Liver (tissue), 3 donors: ENCODE measurements at regions not wholly inside any gene's neighbourhood (a gene's known extent, or its start where the extent isn't known, plus 50 kb on each side); places are given as distances from the start of the nearest gene placed in this dataset.

ENCODE experiments used
- CTCF ChIP-seq: fragments of 150-350 bp; IDR thresholded peaks from 2 replicates; pipeline ENCODE4 v1.5.1; 2017; ENCODE audit warnings: improper control_type of control experiment, low read depth, low read length; ENCODE audit not compliant: missing input control
- EGR1 ChIP-seq, 2 donors: IDR thresholded peaks; 2 replicates each; pipeline ENCODE4 v1.6.1; 2016 to 2018; ENCODE audit warnings: antibody characterized with exemption in 2 of 2, low read depth in 2 of 2
- FOXA1 ChIP-seq: IDR thresholded peaks from 2 replicates; pipeline ENCODE4 v1.6.1; 2016; ENCODE audit warnings: antibody characterized with exemption
- GABPA ChIP-seq, 2 donors: IDR thresholded peaks in 1 of 2; conservative IDR thresholded peaks in 1 of 2; 2 replicates each; pipeline ENCODE4 v1.6.1; 2016; ENCODE audit warnings: antibody characterized with exemption in 2 of 2, mild to moderate bottlenecking in 1 of 2, moderate library complexity in 1 of 2
- RAD21 ChIP-seq, 2 donors: IDR thresholded peaks; 2 replicates each; pipeline ENCODE4 v1.6.1; 2016; ENCODE audit warnings: antibody characterized with exemption in 2 of 2, mild to moderate bottlenecking in 2 of 2
- RXRA ChIP-seq, 2 donors: IDR thresholded peaks; 2 replicates each; pipeline ENCODE4 v1.6.1; 2017 to 2018; ENCODE audit warnings: antibody characterized with exemption in 2 of 2, mild to moderate bottlenecking in 1 of 2
- SP1 ChIP-seq: IDR thresholded peaks from 2 replicates; pipeline ENCODE4 v1.6.1; 2018; ENCODE audit warnings: antibody characterized with exemption, mild to moderate bottlenecking
- TAF1 ChIP-seq: conservative IDR thresholded peaks from 2 replicates; pipeline ENCODE4 v1.6.1; 2016; ENCODE audit warnings: antibody characterized with exemption, mild to moderate bottlenecking
- YY1 ChIP-seq: IDR thresholded peaks from 2 replicates; pipeline ENCODE4 v1.6.1; 2016; ENCODE audit warnings: antibody characterized with exemption, mild to moderate bottlenecking
- TF ChIP-seq, protein P1 (sequence below): IDR thresholded peaks from 2 replicates; pipeline ENCODE4 v1.6.1; 2016; ENCODE audit warnings: antibody characterized with exemption
- TF ChIP-seq, protein P2 (sequence below): IDR thresholded peaks from 2 replicates; pipeline ENCODE4 v1.6.1; 2016; ENCODE audit warnings: antibody characterized with exemption
- TF ChIP-seq, protein P3 (sequence below): IDR thresholded peaks from 2 replicates; pipeline ENCODE4 v1.6.1; 2016; ENCODE audit warnings: antibody characterized with exemption, mild to moderate bottlenecking
- donor health status: healthy.
- donor health status: healthy.

- TF ChIP-seq YY1 (no peak), CTCF (no peak), RXRA (IDR thresholded peaks at IDR 0.05) (no peak), EGR1 (IDR thresholded peaks at IDR 0.05; ENCODE audit: low read depth in 2 of 2) (no peak), TAF1 (no peak), FOXA1 (no peak), SP1 (no peak), RAD21 (IDR thresholded peaks at IDR 0.05) (no peak), GABPA (IDR thresholded peaks at IDR 0.05 in 1 of 2, conservative IDR thresholded peaks at IDR 0.05 in 1 of 2) (no peak)
- TF ChIP-seq, protein P1, sequence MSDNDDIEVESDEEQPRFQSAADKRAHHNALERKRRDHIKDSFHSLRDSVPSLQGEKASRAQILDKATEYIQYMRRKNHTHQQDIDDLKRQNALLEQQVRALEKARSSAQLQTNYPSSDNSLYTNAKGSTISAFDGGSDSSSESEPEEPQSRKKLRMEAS, result no peak
- TF ChIP-seq, protein P2, sequence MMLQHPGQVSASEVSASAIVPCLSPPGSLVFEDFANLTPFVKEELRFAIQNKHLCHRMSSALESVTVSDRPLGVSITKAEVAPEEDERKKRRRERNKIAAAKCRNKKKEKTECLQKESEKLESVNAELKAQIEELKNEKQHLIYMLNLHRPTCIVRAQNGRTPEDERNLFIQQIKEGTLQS, result no peak
- TF ChIP-seq, protein P3, sequence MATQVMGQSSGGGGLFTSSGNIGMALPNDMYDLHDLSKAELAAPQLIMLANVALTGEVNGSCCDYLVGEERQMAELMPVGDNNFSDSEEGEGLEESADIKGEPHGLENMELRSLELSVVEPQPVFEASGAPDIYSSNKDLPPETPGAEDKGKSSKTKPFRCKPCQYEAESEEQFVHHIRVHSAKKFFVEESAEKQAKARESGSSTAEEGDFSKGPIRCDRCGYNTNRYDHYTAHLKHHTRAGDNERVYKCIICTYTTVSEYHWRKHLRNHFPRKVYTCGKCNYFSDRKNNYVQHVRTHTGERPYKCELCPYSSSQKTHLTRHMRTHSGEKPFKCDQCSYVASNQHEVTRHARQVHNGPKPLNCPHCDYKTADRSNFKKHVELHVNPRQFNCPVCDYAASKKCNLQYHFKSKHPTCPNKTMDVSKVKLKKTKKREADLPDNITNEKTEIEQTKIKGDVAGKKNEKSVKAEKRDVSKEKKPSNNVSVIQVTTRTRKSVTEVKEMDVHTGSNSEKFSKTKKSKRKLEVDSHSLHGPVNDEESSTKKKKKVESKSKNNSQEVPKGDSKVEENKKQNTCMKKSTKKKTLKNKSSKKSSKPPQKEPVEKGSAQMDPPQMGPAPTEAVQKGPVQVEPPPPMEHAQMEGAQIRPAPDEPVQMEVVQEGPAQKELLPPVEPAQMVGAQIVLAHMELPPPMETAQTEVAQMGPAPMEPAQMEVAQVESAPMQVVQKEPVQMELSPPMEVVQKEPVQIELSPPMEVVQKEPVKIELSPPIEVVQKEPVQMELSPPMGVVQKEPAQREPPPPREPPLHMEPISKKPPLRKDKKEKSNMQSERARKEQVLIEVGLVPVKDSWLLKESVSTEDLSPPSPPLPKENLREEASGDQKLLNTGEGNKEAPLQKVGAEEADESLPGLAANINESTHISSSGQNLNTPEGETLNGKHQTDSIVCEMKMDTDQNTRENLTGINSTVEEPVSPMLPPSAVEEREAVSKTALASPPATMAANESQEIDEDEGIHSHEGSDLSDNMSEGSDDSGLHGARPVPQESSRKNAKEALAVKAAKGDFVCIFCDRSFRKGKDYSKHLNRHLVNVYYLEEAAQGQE, result no peak
These were observed 79.0 kb upstream of the MEDAG start for GRCh38 chr13:30826911-30827577.
